Memory B cell (primary cell): ENCODE measurements at regions not wholly inside any gene's neighbourhood (a gene's known extent, or its start where the extent isn't known, plus 50 kb on each side); places are given as distances from the start of the nearest gene placed in this dataset.
"Not testable (repeated sequence)": the region's sequence is repeated elsewhere in the genome, so short reads cannot be mapped to it uniquely, and the experiment has no call there.

Source experiments
- ATAC-seq: fragments of 150-1000 bp; cut with Tn5 transposase; 2 replicates; pipeline ENCODE4 v1.10.0; 2021; ENCODE audit warnings: low read depth, mild to moderate bottlenecking, moderate library complexity
- DNase-seq, 2 donors: peaks; one replicate each; pipeline ENCODE4 v3.0.0; 2022; ENCODE audit warnings: low spot score in 2 of 2
- H3K27ac Mint-ChIP-seq: one replicate; pipeline ENCODE4 v1.8.0; 2022; ENCODE audit warnings: mild to moderate bottlenecking, moderate library complexity, mixed read lengths
- H3K27me3 Mint-ChIP-seq: one replicate; pipeline ENCODE4 v1.8.0; 2022; ENCODE audit warnings: mixed read lengths
- H3K36me3 Mint-ChIP-seq: one replicate; pipeline ENCODE4 v1.8.0; 2022; ENCODE audit warnings: mild to moderate bottlenecking, mixed read lengths
- H3K4me1 Mint-ChIP-seq: one replicate; pipeline ENCODE4 v1.8.0; 2022; ENCODE audit warnings: mixed read lengths
- H3K4me3 Mint-ChIP-seq: one replicate; pipeline ENCODE4 v1.8.0; 2022; ENCODE audit warnings: mild to moderate bottlenecking, moderate library complexity, mixed read lengths
- H3K9me3 Mint-ChIP-seq: one replicate; pipeline ENCODE4 v1.8.0; 2022; ENCODE audit warnings: mixed read lengths

DNA sequence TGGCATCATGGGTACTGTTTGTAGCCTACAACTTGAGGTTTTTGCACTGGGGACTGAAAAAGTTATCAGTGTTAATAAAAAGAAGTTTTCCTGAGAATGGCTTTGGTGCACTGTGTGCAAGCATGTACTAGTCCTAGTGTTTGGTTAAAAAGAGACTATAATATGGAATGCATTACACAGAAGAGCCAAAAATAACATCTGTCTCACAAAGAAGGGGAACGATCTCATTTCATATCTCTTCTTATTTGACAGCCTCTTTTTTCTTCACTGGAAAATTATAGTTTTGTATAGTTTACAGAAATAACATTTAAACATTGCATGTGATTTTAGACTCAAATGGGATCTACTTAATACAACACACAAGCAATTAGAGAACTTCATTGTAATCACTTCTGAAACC, 127.0 kb upstream of the GDNF start:
- H3K27ac Mint-ChIP-seq: no peak overlapping the region
- ATAC-seq: no peak
- H3K36me3 Mint-ChIP-seq: no peaks in the 10 kb centered on the region
- peaks cover 4% of the 10 kb centered on the region for H3K27me3 Mint-ChIP-seq
- no peak for DNase-seq
- H3K9me3 Mint-ChIP-seq: peaks cover 1% of the 10 kb centered on the region
- H3K4me1 Mint-ChIP-seq: no peaks in the 10 kb centered on the region
- H3K4me3 Mint-ChIP-seq: no peak overlapping the region

DNA sequence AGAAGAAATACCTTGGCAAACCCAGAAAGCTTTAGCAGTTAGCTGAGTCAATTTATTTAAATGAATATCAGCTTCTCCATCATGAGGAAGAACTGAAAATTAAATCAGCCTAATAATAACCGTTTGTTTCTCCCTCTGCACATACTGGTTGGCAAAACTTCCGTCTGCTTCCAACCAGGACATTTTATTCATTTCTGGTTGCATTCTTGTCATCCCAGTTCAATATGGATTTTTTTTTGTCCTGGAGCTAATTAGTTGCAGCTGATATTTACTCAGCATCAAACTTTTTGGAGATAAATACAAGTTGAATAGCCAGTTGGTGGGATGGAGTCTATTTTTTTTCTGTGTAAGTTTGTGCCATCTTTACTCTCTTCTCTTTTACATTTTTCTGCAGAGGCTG, 126.5 kb upstream of the GDNF start:
- Mint-ChIP-seq H3K4me3 (no peak overlapping the region), H3K4me1 (no peaks in the 10 kb centered on the region), H3K27ac (no peak overlapping the region), H3K36me3 (no peaks in the 10 kb centered on the region), H3K27me3 (peaks cover 4% of the 10 kb centered on the region), H3K9me3 (peaks cover 1% of the 10 kb centered on the region)
- ATAC-seq: no peak
- DNase-seq: no peak

DNA sequence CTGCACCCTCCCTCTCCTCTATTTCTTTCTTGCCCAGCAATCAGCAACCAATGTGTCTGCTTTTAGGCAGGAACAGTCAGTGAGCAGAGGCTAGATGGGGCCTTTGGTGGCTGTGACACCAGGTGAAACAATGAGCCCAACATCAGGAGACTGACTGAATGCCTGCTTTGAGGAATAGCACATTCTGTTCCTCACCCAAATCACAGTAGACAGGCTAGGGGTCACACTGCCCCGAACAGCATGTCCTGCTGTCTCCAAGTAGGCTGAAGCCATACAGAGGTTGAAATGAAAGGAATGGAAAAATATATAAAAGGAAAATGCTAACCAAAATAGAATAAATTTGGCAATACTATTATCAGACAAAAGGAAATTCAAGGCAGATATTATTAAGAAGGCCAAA, 122.5 kb upstream of the GDNF start:
- Mint-ChIP-seq H3K4me3 (no peak overlapping the region), H3K9me3 (peaks cover 13% of the 10 kb centered on the region), H3K4me1 (no peaks in the 10 kb centered on the region), H3K27me3 (no peaks in the 10 kb centered on the region), H3K27ac (no peak overlapping the region), H3K36me3 (no peaks in the 10 kb centered on the region)
- DNase-seq: no peak
- ATAC-seq: no peak

DNA sequence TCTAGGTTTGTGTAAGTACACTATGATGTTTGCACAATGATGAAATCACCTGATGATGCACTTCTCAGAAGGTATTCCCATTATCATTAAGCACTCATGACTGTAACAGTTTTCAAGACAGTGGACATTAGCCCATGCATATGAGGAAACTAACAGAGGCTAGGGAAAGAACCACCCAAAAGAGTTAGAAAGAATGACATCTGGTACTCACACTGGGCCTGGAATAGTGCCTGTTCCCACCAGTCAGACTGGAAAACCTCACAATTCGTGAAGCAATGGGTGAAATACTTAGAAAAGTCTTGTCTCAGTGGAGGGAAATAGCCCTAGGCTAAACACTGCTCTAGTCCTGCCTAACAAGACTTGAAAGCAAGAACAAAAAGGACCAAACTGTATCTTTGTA, 117.4 kb upstream of the GDNF start:
- H3K9me3 Mint-ChIP-seq: peaks cover 13% of the 10 kb centered on the region
- no peaks in the 10 kb centered on the region for H3K4me1 Mint-ChIP-seq
- H3K4me3 Mint-ChIP-seq: no peak overlapping the region
- ATAC-seq (no peak), DNase-seq (no peak)
- no peaks in the 10 kb centered on the region for H3K27me3 Mint-ChIP-seq
- no peak overlapping the region for H3K27ac Mint-ChIP-seq
- H3K36me3 Mint-ChIP-seq: no peaks in the 10 kb centered on the region

DNA sequence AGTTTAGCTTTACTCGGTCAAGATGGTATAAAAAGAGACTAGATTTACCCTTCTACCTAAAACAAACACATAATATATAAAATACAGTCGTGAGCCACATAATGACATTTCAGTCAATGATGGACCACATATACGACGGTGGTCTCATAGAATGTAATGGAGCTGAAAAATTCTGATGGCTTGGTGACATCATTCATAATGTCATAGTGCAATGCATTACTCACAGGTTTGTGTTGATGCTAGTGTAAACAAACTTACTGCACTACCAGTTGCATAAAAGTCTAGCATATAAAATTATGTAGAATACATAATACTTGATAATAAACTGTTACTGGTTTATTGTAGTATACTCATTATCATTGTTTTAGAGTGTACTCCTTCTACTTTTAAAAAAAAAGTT, 115.9 kb upstream of the GDNF start:
- Mint-ChIP-seq H3K36me3 (no peaks in the 10 kb centered on the region), H3K4me3 (no peak overlapping the region), H3K27ac (no peak overlapping the region), H3K27me3 (no peaks in the 10 kb centered on the region), H3K9me3 (peaks cover 13% of the 10 kb centered on the region), H3K4me1 (no peaks in the 10 kb centered on the region)
- no peak for ATAC-seq
- no peak for DNase-seq

DNA sequence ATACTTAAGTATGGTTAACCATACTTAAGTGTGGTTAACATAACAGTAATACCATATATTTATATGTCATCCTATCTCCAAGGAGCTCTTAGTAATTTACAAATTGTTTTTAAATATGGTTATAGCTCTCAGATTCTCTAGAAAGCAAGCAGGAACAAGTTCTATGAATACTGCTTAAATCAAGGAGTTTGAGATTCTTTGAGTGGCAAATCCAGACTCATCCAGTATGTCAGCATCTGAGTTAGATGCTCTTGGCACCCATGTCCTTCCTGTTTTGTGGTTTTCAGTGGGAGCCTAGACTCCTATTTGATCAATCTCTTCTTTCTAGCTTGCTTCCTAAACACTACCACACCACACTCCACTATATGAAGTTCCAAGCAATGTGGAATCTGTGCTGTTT, 114.7 kb upstream of the GDNF start:
- Mint-ChIP-seq H3K4me1 (no peaks in the 10 kb centered on the region), H3K36me3 (no peaks in the 10 kb centered on the region), H3K27me3 (no peaks in the 10 kb centered on the region), H3K27ac (no peak overlapping the region), H3K9me3 (peaks cover 10% of the 10 kb centered on the region), H3K4me3 (no peak overlapping the region)
- no peak for ATAC-seq
- DNase-seq: no peak

DNA sequence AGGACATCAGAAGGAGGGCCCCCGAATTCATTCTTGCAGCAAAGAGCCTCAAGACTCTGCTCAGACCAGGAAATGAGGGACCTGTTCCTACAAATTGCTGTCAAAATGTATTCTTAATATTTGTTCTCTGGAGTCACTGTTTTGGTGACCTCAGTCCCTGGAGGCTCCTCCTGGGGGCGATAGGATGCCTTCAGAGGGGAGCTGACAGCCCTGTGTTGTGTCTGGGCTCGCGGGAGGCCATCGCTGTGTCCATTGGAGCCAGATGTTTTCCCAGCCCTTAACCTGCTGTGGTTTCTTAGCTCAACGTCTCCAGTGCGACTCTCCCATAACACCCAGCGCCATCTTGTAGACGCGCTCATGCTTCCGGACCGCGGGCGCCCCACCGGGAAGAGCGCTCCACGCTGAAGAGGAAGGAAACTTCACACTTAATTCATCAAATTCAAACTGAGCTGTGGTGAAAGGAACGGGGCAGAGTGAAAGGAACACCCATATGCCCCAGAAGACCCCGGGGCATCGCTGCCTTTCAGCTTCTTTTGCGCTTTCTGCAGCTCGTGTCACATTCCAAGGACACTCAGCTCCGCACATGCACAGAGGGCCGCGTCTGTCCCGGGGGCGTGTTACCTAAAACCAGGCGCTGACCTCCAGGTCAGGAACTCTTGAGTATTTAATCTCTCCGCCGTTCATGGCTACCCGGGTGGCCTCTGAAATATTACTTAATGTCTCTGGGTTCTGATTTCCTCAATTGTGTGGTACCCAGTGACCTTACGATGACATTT, 112.3 kb upstream of the GDNF start:
- Mint-ChIP-seq H3K27ac (no peak overlapping the region), H3K9me3 (no peaks in the 10 kb centered on the region), H3K36me3 (no peaks in the 10 kb centered on the region), H3K4me1 (no peaks in the 10 kb centered on the region), H3K27me3 (peaks cover 2% of the 10 kb centered on the region), H3K4me3 (no peak overlapping the region)
- DNase-seq: no peak
- ATAC-seq: no peak

DNA sequence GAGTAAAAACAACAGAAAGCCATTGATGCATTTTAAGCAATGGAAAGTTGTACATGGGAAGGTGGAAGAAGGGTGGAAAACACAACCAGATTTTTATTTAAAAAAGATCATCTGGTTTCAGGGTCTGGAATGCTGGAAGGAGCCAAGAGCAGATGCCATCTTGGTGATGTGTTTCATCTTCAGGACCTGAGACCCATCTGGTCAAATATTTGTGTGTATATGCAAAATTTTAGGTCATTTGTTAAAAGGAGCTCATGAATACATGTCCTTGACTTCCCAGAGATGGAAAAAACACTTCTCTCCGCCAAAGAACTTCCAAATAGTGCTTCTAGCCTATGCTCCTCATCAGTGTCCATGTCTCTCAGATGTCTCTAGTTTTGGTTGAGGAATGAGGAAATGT, 110.6 kb upstream of the GDNF start:
- no peak for ATAC-seq
- no peak for DNase-seq
- no peaks in the 10 kb centered on the region for H3K4me1 Mint-ChIP-seq
- H3K4me3 Mint-ChIP-seq: no peak overlapping the region
- no peak overlapping the region for H3K27ac Mint-ChIP-seq
- H3K36me3 Mint-ChIP-seq: no peaks in the 10 kb centered on the region
- no peaks in the 10 kb centered on the region for H3K9me3 Mint-ChIP-seq
- H3K27me3 Mint-ChIP-seq: peaks cover 2% of the 10 kb centered on the region

DNA sequence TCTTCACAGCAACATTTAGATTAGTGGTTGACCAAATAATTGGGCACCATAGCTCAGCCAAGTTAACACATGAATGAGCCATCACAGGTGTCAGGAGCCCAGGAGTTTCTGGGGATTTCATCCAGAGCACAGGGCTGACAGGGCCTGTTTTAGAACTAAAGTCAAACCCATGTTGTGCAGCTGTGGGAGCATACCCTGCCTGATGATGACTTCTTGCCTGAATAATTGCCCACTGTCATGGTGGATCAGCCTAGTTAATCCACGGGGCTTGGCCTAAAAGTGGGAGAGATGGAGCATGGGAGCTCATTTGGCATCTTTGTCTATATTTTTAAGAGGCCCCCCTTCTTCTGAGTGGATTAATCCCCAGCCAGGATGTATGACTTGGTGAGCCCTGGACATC, 105.6 kb upstream of the GDNF start:
- DNase-seq: no peak
- Mint-ChIP-seq H3K27me3 (peaks cover 2% of the 10 kb centered on the region), H3K4me3 (no peak overlapping the region), H3K27ac (no peak overlapping the region), H3K36me3 (no peaks in the 10 kb centered on the region), H3K9me3 (peaks cover 7% of the 10 kb centered on the region), H3K4me1 (no peaks in the 10 kb centered on the region)
- no peak for ATAC-seq

DNA sequence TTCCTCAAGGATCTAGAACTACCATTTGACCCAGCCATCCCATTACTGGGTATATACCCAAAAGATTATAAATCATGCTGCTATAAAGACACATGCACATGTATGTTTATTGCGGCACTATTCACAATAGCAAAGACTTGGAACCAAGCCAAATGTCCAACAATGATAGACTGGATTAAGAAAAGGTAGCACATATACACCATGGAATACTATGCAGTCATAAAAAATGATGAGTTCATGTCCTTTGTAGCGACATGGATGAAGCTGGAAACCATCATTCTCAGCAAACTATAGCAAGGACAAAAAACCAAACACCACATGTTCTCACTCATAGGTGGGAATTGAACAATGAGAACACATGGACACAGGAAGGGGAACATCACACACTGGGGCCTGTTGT, 103.3 kb upstream of the GDNF start:
- ATAC-seq, H3K4me3 Mint-ChIP-seq, DNase-seq, H3K27me3 Mint-ChIP-seq, H3K9me3 Mint-ChIP-seq, H3K4me1 Mint-ChIP-seq, H3K27ac Mint-ChIP-seq, H3K36me3 Mint-ChIP-seq: not testable (repeated sequence)

DNA sequence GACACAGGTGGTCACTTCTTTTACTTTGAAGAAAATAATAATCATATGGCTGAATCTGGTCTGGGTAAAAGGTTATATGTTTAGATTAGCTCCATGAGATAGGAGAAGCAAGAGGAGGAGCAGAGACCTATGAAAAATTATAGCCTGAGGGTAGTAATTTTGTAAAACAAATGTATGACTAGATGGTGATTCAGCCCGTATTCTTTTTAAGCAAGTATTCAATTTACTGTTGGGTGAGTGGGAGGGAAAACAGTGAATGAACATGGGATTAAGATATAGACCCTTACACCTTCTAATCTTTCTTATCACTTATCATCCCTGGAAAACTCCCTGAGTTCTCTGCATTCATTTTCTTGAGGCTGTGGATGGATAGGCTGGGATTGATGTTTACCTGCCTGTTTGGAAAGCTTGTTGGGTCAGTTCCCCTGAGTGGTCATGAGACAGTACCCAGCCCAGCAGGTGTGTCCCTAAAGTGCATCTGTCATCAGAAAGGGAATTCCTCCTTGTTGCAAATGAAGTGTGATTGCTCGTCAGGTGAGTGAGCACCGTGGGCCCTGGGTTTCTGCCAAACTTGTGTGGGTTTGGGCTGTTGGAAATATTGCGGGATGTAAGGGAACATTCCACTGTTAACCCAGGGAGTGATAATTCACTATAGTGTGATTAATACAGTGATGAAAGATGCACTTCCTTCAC, 101.2 kb upstream of the GDNF start:
- DNase-seq: no peak
- H3K27ac Mint-ChIP-seq: no peak overlapping the region
- no peak overlapping the region for H3K4me3 Mint-ChIP-seq
- H3K36me3 Mint-ChIP-seq: no peaks in the 10 kb centered on the region
- peaks cover 1% of the 10 kb centered on the region for H3K27me3 Mint-ChIP-seq
- H3K9me3 Mint-ChIP-seq: peaks cover 7% of the 10 kb centered on the region
- no peaks in the 10 kb centered on the region for H3K4me1 Mint-ChIP-seq
- ATAC-seq: no peak

DNA sequence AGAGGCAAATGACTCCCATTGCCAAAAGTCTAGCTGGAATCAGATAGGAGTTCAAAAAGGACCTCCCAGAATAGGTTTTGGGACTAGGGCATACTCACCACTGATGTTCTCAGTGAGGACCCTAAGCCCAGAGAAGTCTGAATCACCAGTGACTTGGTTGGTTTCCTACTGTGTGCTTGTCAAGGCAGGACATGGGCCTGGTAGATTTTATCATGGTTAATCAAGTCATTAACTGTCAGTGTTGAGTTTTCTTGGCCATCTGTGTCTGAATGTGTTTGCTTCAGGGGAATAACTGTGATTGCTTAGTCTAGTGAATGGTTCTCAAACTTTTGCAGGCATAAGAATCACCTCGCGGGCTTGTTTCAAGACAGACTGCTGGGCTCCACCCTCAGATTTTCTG, 99.0 kb upstream of the GDNF start:
- DNase-seq (no peak), ATAC-seq (no peak)
- H3K9me3 Mint-ChIP-seq: peaks cover 7% of the 10 kb centered on the region
- peaks cover 1% of the 10 kb centered on the region for H3K27me3 Mint-ChIP-seq
- no peaks in the 10 kb centered on the region for H3K4me1 Mint-ChIP-seq
- no peak overlapping the region for H3K4me3 Mint-ChIP-seq
- no peaks in the 10 kb centered on the region for H3K36me3 Mint-ChIP-seq
- H3K27ac Mint-ChIP-seq: no peak overlapping the region

DNA sequence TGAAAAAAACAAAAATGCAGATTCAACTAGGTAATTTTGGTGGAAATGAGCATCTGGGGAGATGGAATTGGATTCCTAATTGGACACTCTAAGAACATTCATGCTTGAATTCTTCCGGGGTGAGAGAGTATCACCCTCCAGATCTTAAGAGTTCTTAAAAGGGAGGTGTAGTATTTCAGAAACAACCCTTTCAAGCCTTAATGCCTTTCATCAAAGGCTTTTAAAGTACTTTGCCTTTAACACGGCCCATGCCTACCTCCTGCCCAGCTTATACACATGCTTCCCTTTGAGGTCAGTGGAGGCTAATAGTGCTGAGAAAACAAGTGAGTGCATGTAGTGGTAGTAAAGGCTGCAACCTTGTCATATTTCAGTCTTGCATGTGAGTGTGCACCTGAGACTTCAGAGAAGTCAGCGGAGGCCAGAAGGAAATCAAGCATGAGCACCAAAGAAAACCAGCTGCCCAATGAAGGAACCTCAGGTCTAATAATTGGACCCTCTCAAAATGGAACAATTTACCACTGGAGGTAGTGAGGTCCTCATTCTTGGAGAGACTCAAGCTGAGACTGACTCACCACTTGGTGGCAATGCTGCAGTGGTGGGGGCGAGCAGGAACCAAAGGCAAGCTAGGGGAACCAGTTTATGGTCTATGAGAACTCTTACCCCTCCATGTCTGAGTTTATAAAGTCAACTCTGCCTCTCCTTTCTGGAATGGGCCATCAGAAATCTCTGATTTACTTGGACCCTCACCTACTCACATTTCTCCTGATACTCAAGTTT, 98.4 kb upstream of the GDNF start:
- H3K27ac Mint-ChIP-seq: no peak overlapping the region
- peaks cover 4% of the 10 kb centered on the region for H3K9me3 Mint-ChIP-seq
- peaks cover 1% of the 10 kb centered on the region for H3K27me3 Mint-ChIP-seq
- H3K4me3 Mint-ChIP-seq: no peak overlapping the region
- DNase-seq (no peak), ATAC-seq (no peak)
- H3K4me1 Mint-ChIP-seq: no peaks in the 10 kb centered on the region
- H3K36me3 Mint-ChIP-seq: no peaks in the 10 kb centered on the region

DNA sequence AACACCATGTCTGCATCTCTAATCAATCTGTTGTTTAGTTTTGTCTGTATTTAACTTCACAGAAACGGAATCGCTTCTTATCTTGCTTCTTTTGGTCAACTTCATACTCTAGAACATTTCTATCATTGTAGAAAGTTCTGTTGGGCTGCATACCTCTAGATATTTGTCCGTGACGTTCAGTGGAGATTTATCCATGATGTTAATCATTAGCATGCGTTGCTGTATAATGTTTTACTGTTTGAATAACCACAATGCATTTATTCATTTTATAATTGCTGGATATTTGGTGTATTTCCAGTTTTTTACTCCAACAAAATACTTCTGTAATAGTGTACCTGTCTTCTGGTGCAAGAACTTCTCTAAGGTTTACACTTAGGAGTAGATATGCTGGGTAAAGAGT, 96.2 kb upstream of the GDNF start:
- no peak for ATAC-seq
- H3K27ac Mint-ChIP-seq: no peak overlapping the region
- peaks cover 1% of the 10 kb centered on the region for H3K9me3 Mint-ChIP-seq
- no peaks in the 10 kb centered on the region for H3K36me3 Mint-ChIP-seq
- H3K4me1 Mint-ChIP-seq: no peaks in the 10 kb centered on the region
- no peak overlapping the region for H3K4me3 Mint-ChIP-seq
- no peak for DNase-seq
- H3K27me3 Mint-ChIP-seq: peaks cover 3% of the 10 kb centered on the region
